ENCODE measurements at regions not wholly inside any gene's neighbourhood (a gene's known extent, or its start where the extent isn't known, plus 50 kb on each side); places are given as distances from the start of the nearest gene placed in this dataset.

GRCh38 chrX:94493405-94493804 lies 819.4 kb downstream of the FAM133A start:
- no peak for DNase-seq (ENCODE audit: low spot score)
- H3K27ac Mint-ChIP-seq: no peak overlapping the region

More at GRCh38 chrX:94493405-94493804, 819.4 kb downstream of the FAM133A start:
- Mint-ChIP-seq H3K36me3 (ENCODE audit: low read depth) (peaks cover 31% of the 10 kb centered on the region), H3K9me3 (peaks cover 24% of the 10 kb centered on the region), H3K4me1 (peaks cover 24% of the 10 kb centered on the region), H3K4me3 (no peak overlapping the region), H3K27me3 (ENCODE audit: insufficient read depth, low read depth, poor library complexity) (no peaks in the 10 kb centered on the region)
- H4K20me1 ChIP-seq (replicated peaks; ENCODE audit: insufficient read depth): no peaks in the 10 kb centered on the region
- peaks cover 18% of the 10 kb centered on the region for H3K4me1 ChIP-seq (ENCODE audit: insufficient read depth)
- no peaks in the 10 kb centered on the region for H3K9me2 ChIP-seq (ENCODE audit: insufficient read depth)
- ATAC-seq: no peak
- no peaks in the 10 kb centered on the region for H3F3A ChIP-seq (replicated peaks; ENCODE audit: low read depth)
- H3K79me2 ChIP-seq (replicated peaks; ENCODE audit: insufficient read depth): no peaks in the 10 kb centered on the region
- no peak overlapping the region for H3K27ac ChIP-seq (ENCODE audit: low read depth)
- no peaks in the 10 kb centered on the region for H3K27me3 ChIP-seq (ENCODE audit: insufficient read depth)
- H3K36me3 ChIP-seq (ENCODE audit: insufficient read depth): no peaks in the 10 kb centered on the region; the same call in 1 of the 2 replicates
- TF ChIP-seq JUNB (IDR thresholded peaks at IDR 0.05; ENCODE audit: unreplicated experiment): no peak
- no peak for TF ChIP-seq EZH2phosphoT487 (IDR thresholded peaks at IDR 0.05; ENCODE audit: unreplicated experiment)
- no peak for TF ChIP-seq ETS1 (IDR thresholded peaks at IDR 0.05)
- TF ChIP-seq CTCF (conservative IDR thresholded peaks at IDR 0.05; ENCODE audit: low read depth in 2 of 2): no peak
- TF ChIP-seq NANOG (IDR thresholded peaks at IDR 0.05; ENCODE audit: borderline replicate concordance): no peak
- TF ChIP-seq POLR2AphosphoS5 (IDR thresholded peaks at IDR 0.05; ENCODE audit: low read depth): no peak
- TF ChIP-seq ZNF462 (CRISPR knock-in tag; IDR thresholded peaks at IDR 0.05): no peak
- TF ChIP-seq ZNF114 (CRISPR knock-in tag; IDR thresholded peaks at IDR 0.05): no peak
- no peak for TF ChIP-seq CREB1 (CRISPR knock-in tag; IDR thresholded peaks at IDR 0.05; ENCODE audit: low read depth)
- TF ChIP-seq STAT1 (IDR thresholded peaks at IDR 0.05; ENCODE audit: unreplicated experiment): no peak
- TF ChIP-seq REST (IDR thresholded peaks at IDR 0.05; ENCODE audit: unreplicated experiment): no peak
- TF ChIP-seq ZNF331 (CRISPR knock-in tag; IDR thresholded peaks at IDR 0.05; ENCODE audit: low read depth): no peak
- TF ChIP-seq EZH2 (IDR thresholded peaks at IDR 0.05; ENCODE audit: low read depth, unreplicated experiment): no peak
- peak overlapping the region; percentile 71; the same call in 1 of the 2 replicates for H3K4me2 ChIP-seq
- no peak overlapping the region for H2AFZ ChIP-seq
- no peak overlapping the region for H3K4me3 ChIP-seq

All from GM23338 (cell line).